AG09319 (cell line): ENCODE measurements at regions not wholly inside any gene's neighbourhood (a gene's known extent, or its start where the extent isn't known, plus 50 kb on each side); places are given as distances from the start of the nearest gene placed in this dataset.

Source experiments
- DNase-seq: peaks from one replicate; pipeline ENCODE4 v3.0.0-alpha.2; 2010; ENCODE audit warnings: low read depth; ENCODE audit errors: extremely low read depth
- CTCF ChIP-seq: IDR thresholded peaks from 2 replicates; pipeline ENCODE4 v1.5.1; 2011; ENCODE audit warnings: low read depth, mild to moderate bottlenecking, inconsistent platforms, low read length, moderate library complexity

DNA sequence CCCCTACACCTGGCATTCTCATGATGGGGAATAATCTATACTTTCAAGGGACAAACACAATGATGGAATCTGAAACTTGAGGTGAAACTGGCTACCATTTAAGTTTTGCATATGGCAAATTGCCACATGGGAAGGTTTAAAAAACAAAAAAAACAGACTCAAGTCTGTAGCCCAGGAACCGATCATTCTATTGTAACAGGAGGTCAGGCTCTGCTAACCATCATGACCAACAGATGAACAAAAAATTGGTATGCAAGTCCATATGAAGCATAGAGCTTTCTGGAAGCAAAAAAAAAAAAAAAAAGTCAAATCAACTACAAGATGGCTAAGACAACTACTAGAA is 594.3 kb upstream of the DIPK2B start:
- TF ChIP-seq CTCF: no peak
- DNase-seq: no peak

- TF ChIP-seq CTCF: no peak
- no peak for DNase-seq
Measured at GRCh38 chrX:45794323-45794994, 593.8 kb upstream of the DIPK2B start.

DNA sequence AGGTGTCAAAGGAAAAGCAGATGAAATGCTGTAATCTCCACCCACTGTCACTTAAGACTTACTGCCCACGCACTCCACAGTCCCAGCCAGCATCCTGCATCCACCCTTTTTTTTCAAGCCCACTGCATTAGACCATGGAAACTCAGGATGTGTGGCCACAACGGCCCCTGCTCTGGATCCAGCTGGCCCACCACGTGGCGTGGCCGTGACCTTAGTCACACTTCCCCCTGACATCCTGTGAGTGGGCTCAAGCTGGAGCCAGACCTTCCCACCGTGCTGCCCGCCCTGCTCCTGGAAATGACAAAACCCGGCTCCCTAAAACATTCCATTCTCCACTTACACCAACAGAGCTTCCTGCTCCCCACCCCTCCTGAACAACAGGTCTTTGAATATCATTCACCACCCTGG is 588.3 kb upstream of the DIPK2B start:
- DNase-seq: no peak

GRCh38 chrX:45788315-45788714 is 587.6 kb upstream of the DIPK2B start:
- no peak for DNase-seq
- no peak for TF ChIP-seq CTCF

More for the DNA sequence above, 588.3 kb upstream of the DIPK2B start:
- TF ChIP-seq CTCF: no peak

- DNase-seq: no peak
- no peak for TF ChIP-seq CTCF
Measured at GRCh38 chrX:45784590-45784989, 583.9 kb upstream of the DIPK2B start.

DNA sequence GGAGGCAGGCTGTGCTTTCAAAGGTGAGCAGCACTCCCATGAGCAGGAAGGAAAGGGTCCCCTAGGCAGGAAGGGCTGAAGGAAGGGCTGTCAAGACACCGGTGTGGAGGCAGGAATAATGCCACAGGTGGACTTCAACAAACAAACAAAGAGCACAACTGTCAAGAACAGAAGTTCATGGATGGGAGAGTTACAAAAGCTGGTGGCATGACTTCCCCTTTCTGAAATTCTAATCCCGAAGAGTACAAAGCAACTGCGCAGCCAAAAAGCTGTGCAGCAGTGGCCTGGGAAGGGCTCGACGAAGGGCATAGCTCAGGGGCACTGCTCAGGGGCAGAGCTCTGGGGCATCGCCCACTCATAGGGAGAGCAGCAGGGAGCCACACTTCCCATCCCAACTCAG is 582.3 kb upstream of the DIPK2B start:
- TF ChIP-seq CTCF: no peak
- no peak for DNase-seq

DNA sequence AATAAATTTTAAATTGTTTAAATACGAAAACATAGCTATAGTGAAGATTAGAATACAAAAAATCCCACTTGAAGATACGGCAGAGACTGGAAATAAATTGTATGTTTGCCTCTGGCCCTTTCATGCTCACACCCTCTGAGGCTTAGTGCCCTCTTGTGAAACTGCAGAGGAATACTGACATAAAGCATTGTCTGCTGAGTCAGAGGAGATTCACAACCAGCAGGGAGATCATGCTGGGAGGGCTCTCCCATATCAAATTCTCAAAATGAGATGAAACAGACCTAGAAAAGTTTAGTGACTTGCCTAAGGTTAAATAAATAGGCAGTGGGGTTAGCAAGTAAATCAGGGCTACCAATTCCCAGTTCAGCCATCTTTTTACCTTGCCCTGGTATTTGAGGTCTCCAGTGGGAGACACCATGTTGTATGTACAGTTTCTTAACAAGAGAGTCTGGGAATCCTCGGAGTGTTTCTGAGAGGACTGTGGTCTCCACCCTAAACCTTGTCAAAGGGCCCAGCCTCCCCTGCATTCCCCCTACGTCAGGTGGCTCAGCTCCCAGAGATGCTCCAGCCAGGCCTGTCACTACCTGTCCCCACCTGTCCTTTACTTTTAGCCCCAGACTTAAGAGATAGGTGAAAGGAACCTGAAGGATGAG is 581.4 kb upstream of the DIPK2B start:
- peak; percentile 58 for TF ChIP-seq CTCF
- DNase-seq: peak; percentile 49
